Thyroid gland (tissue), 4 donors: ENCODE measurements at regions not wholly inside any gene's neighbourhood (a gene's known extent, or its start where the extent isn't known, plus 50 kb on each side); places are given as distances from the start of the nearest gene placed in this dataset.

Source experiments
- DNase-seq, 2 donors: peaks; one replicate each; pipeline ENCODE4 v3.0.0-alpha.2; 2019
- H3K27ac ChIP-seq, 3 donors: fragments of 200-600 bp; sonication (generic); 1 replicate in 2 of 3; 2 replicates in 1 of 3; pipeline ENCODE4 v1.5.1; 2016 to 2019; ENCODE audit warnings: mild to moderate bottlenecking in 1 of 3, moderate library complexity in 1 of 3
- H3K27me3 ChIP-seq: fragments of 200-600 bp; sonication (generic); one replicate; pipeline ENCODE4 v1.5.1; 2019
- H3K36me3 ChIP-seq, 2 donors: fragments of 200-600 bp; sonication (generic); one replicate each; pipeline ENCODE4 v1.5.1; 2016 to 2019
- H3K4me1 ChIP-seq, 2 donors: fragments of 200-600 bp; sonication (generic); one replicate each; pipeline ENCODE4 v1.5.1; 2017 to 2019
- H3K4me3 ChIP-seq, 3 donors: fragments of 200-600 bp; sonication (generic); replicated peaks in 1 of 3; 1 replicate in 2 of 3; 2 replicates in 1 of 3; pipeline ENCODE4 v1.5.1; 2016; ENCODE audit warnings: mild to moderate bottlenecking in 1 of 3
- H3K9me3 ChIP-seq: fragments of 200-600 bp; sonication (generic); one replicate; pipeline ENCODE4 v1.5.1; 2017
- CTCF ChIP-seq, 6 experiments: fragments of 200-600 bp in 3 of 6; fragments of 450-650 bp in 3 of 6; sonication (generic) in 3 of 6; IDR thresholded peaks; one replicate each; pipeline ENCODE4 v1.5.1; 2016 to 2019; ENCODE audit warnings: antibody characterized with exemption in 6 of 6, mild to moderate bottlenecking in 2 of 6, inconsistent platforms in 1 of 6, moderate library complexity in 1 of 6
- POLR2A ChIP-seq, 2 donors: fragments of 450-650 bp; IDR thresholded peaks; one replicate each; pipeline ENCODE4 v1.6.1; 2017; ENCODE audit warnings: antibody characterized with exemption in 2 of 2, mild to moderate bottlenecking in 2 of 2, moderate library complexity in 1 of 2
- WGBS, 2 donors: methylation state at CpG; one replicate each; pipeline ENCODE4 v1.1.5; 2017; 5-methylcytosine and 5-hydroxymethylcytosine counted together
- intact Hi-C: fragments of 100-400 bp; cut with DNase I; formaldehyde crosslinking; loops from one replicate; pipeline ENCODE4 v1.15.1; 2023

DNA sequence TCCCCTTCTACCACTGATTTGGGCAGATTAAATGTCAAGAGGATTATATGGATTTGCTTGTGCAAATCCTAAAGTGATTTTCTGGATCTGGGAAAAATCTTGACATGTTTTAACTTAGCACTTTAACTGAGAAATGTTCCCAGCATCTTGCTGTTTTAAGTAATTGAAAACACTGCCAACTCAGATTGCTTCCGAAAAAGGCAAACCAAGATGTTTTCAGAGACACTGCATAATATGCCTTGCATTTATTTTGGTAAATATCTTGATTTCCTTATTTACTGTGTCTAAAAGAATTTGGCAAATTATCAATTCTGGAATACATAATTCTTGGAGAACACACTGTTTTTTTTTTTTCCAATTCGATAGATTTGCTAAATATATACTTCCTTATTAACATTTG, 385.0 kb upstream of the FAM98A start:
- WGBS, 2 donors = 61 to 66% methylated on average over 2 of the region's 2 CpGs
- no peak for DNase-seq
- Histone ChIP-seq H3K4me3 (no peak overlapping the region), H3K27ac (no peak overlapping the region), H3K27me3 (no peaks in the 10 kb centered on the region), H3K4me1 (no peaks in the 10 kb centered on the region), H3K36me3 (no peaks in the 10 kb centered on the region), H3K9me3 (no peaks in the 10 kb centered on the region)
- intact Hi-C loops = no loop called here
- TF ChIP-seq CTCF (IDR thresholded peaks at IDR 0.05) (no peak), POLR2A (IDR thresholded peaks at IDR 0.05) (no peak)

- Histone ChIP-seq H3K4me1 (no peaks in the 10 kb centered on the region), H3K36me3 (no peaks in the 10 kb centered on the region), H3K27ac (no peak overlapping the region), H3K4me3 (no peak overlapping the region), H3K27me3 (no peaks in the 10 kb centered on the region), H3K9me3 (no peaks in the 10 kb centered on the region)
- 44 to 51% methylated on average over 3 of the region's 3 CpGs for WGBS, 2 donors
- intact Hi-C loops = no loop called here
- TF ChIP-seq CTCF (IDR thresholded peaks at IDR 0.05) (no peak), POLR2A (IDR thresholded peaks at IDR 0.05) (no peak)
- DNase-seq = no peak
Observed at GRCh38 chr2:33978471-33978870, 379.4 kb upstream of the FAM98A start.

DNA sequence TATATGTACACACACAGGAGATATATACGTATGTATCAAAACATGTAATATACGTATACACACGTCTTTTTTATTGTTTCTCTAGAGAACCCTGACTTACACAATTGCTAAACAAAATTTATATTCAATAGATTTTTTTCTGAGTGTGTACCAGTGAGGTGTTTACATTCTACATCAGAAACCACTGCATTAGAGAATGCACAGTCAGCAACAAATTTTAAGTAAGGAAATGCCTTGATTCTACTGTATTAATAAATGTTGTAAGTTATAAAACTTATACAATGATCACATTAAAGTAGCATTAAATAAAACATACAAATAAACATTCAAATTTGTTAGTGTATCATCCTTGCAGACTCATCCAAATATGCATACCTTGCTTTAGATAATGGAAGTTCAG, 376.4 kb upstream of the FAM98A start:
- Histone ChIP-seq H3K9me3 (no peaks in the 10 kb centered on the region), H3K27me3 (no peaks in the 10 kb centered on the region), H3K4me1 (no peaks in the 10 kb centered on the region), H3K27ac (no peak overlapping the region), H3K36me3 (no peaks in the 10 kb centered on the region), H3K4me3 (no peak overlapping the region)
- DNase-seq = no peak
- intact Hi-C loops = no loop called here
- 91 to 96% methylated on average over 3 of the region's 3 CpGs for WGBS, 2 donors
- TF ChIP-seq CTCF (IDR thresholded peaks at IDR 0.05) (no peak), POLR2A (IDR thresholded peaks at IDR 0.05) (no peak)

GRCh38 chr2:33967103-33967502, 368.0 kb upstream of the FAM98A start:
- intact Hi-C loops = no loop called here
- Histone ChIP-seq H3K4me1 (no peaks in the 10 kb centered on the region), H3K27me3 (no peaks in the 10 kb centered on the region), H3K36me3 (no peaks in the 10 kb centered on the region), H3K27ac (no peak overlapping the region), H3K9me3 (no peaks in the 10 kb centered on the region), H3K4me3 (no peak overlapping the region)
- no peak for DNase-seq
- WGBS, 2 donors = 92 to 96% methylated on average over 4 of the region's 4 CpGs
- TF ChIP-seq POLR2A (IDR thresholded peaks at IDR 0.05) (no peak), CTCF (IDR thresholded peaks at IDR 0.05) (no peak)

DNA sequence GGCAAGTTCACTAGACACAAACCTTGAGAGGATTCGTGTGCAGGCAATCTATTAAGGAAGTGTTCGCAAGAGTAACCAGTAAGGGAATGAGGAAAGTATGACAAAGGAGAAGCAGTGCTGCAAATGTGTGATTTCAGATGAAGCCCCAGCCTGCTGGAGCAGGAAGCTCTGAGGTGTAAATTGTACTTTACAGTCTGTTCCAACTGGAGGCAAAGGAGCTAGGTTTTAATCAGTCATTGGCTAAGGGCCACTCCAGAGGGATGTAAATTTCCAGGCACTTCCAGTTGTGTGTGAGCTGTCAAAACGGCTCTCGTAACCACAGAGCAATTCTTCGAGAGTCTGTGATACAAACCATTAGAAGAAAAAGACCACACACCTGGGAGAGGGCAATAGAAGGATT, 359.5 kb upstream of the FAM98A start:
- WGBS, 2 donors = 46 to 48% methylated on average over 5 of the region's 5 CpGs
- intact Hi-C loops = no loop called here

More for the DNA sequence above, 359.5 kb upstream of the FAM98A start:
- Histone ChIP-seq H3K4me1 (no peaks in the 10 kb centered on the region), H3K36me3 (no peaks in the 10 kb centered on the region), H3K9me3 (no peaks in the 10 kb centered on the region), H3K27ac (no peak overlapping the region), H3K27me3 (no peaks in the 10 kb centered on the region), H3K4me3 (no peak overlapping the region)
- TF ChIP-seq CTCF (IDR thresholded peaks at IDR 0.05) = no peak
- no peak for TF ChIP-seq POLR2A (IDR thresholded peaks at IDR 0.05)
- no peak for DNase-seq
